Astrocyte (in vitro differentiated cells and primary cell): ENCODE measurements at regions not wholly inside any gene's neighbourhood (a gene's known extent, or its start where the extent isn't known, plus 50 kb on each side); places are given as distances from the start of the nearest gene placed in this dataset.

ENCODE experiments used
- DNase-seq: peaks from one replicate; pipeline ENCODE4 v3.0.0-alpha.2; 2010; ENCODE audit warnings: low read depth
- FAIRE-seq: peaks from 2 replicates; lab custom pipeline; 2011; peaks lifted over from hg19 to GRCh38; lab: Jason Lieb, UNC
- H2AFZ ChIP-seq: 2 replicates; pipeline ENCODE4 v1.6.0; 2012; ENCODE audit warnings: low read depth, low read length, inconsistent platforms
- H3K27ac ChIP-seq: 2 replicates; pipeline ENCODE4 v1.5.1; 2011; ENCODE audit warnings: low read depth, low read length, inconsistent platforms
- H3K27me3 ChIP-seq: 2 replicates; pipeline ENCODE4 v1.6.0; 2011; ENCODE audit warnings: low read length, inconsistent platforms; ENCODE audit not compliant: insufficient read depth
- H3K36me3 ChIP-seq: 2 replicates; pipeline ENCODE4 v1.5.1; 2011; ENCODE audit warnings: low read length, inconsistent platforms; ENCODE audit not compliant: insufficient read depth
- H3K4me1 ChIP-seq: 2 replicates; pipeline ENCODE4 v1.5.1; 2011; ENCODE audit warnings: low read length, inconsistent platforms; ENCODE audit not compliant: insufficient read depth
- H3K4me2 ChIP-seq: 2 replicates; pipeline ENCODE4 v1.6.0; 2012; ENCODE audit warnings: low read length, inconsistent platforms
- H3K4me3 ChIP-seq: 2 replicates; pipeline ENCODE4 v1.5.1; 2011; ENCODE audit warnings: low read depth, mild to moderate bottlenecking, low read length, inconsistent platforms; ENCODE audit not compliant: insufficient read depth
- H3K79me2 ChIP-seq: 2 replicates; pipeline ENCODE4 v1.6.0; 2012; ENCODE audit warnings: mild to moderate bottlenecking, low read length, inconsistent platforms; ENCODE audit not compliant: insufficient read depth
- H3K9ac ChIP-seq: 2 replicates; pipeline ENCODE4 v1.6.0; 2012; ENCODE audit warnings: mild to moderate bottlenecking, low read length, inconsistent platforms
- H3K9me3 ChIP-seq: 2 replicates; pipeline ENCODE4 v1.5.1; 2012; ENCODE audit warnings: low read depth, mild to moderate bottlenecking, low read length, inconsistent platforms; ENCODE audit not compliant: insufficient read depth
- H4K20me1 ChIP-seq: 2 replicates; pipeline ENCODE4 v1.6.0; 2012; ENCODE audit warnings: low read length, inconsistent platforms; ENCODE audit not compliant: insufficient read depth
- H3K27ac Mint-ChIP-seq: one replicate; pipeline ENCODE4 v1.8.0; 2021; ENCODE audit warnings: mild to moderate bottlenecking, mixed read lengths; ENCODE audit not compliant: unreplicated experiment
- H3K27me3 Mint-ChIP-seq: one replicate; pipeline ENCODE4 v1.8.0; 2021; ENCODE audit warnings: low read depth, mixed read lengths; ENCODE audit not compliant: unreplicated experiment
- H3K36me3 Mint-ChIP-seq: one replicate; pipeline ENCODE4 v1.8.0; 2021; ENCODE audit warnings: low read depth, mixed read lengths; ENCODE audit not compliant: unreplicated experiment
- H3K4me1 Mint-ChIP-seq: one replicate; pipeline ENCODE4 v1.8.0; 2021; ENCODE audit warnings: low read depth, mixed read lengths; ENCODE audit not compliant: unreplicated experiment
- H3K4me3 Mint-ChIP-seq: one replicate; pipeline ENCODE4 v1.8.0; 2021; ENCODE audit warnings: mild to moderate bottlenecking, moderate library complexity, mixed read lengths; ENCODE audit not compliant: unreplicated experiment
- H3K9me3 Mint-ChIP-seq: one replicate; pipeline ENCODE4 v1.8.0; 2021; ENCODE audit warnings: mild to moderate bottlenecking, mixed read lengths; ENCODE audit not compliant: unreplicated experiment
- CTCF ChIP-seq: IDR thresholded peaks from 2 replicates; pipeline ENCODE4 v1.5.1; 2011; ENCODE audit warnings: low read depth, mild to moderate bottlenecking, inconsistent platforms, low read length, moderate library complexity; ENCODE audit not compliant: insufficient read depth
- EZH2 ChIP-seq: IDR thresholded peaks from 2 replicates; pipeline ENCODE4 v1.6.1; 2012; ENCODE audit warnings: mild to moderate bottlenecking, low read length, inconsistent platforms; ENCODE audit not compliant: insufficient read depth

GRCh38 chr12:4174417-4174816 is 99.1 kb upstream of the CCND2 start:
- peaks cover 23% of the 10 kb centered on the region for H3K4me1 Mint-ChIP-seq
- FAIRE-seq, result no peak

GRCh38 chr12:4172999-4173398 is 100.6 kb upstream of the CCND2 start:
- peak overlapping the region; percentile 44 for H3K4me2 ChIP-seq
- Mint-ChIP-seq H3K9me3 (peaks cover 2% of the 10 kb centered on the region), H3K4me3 (no peak overlapping the region), H3K27ac (peak overlapping the region; percentile 50), H3K4me1 (peaks cover 25% of the 10 kb centered on the region), H3K27me3 (no peaks in the 10 kb centered on the region), H3K36me3 (no peaks in the 10 kb centered on the region)
- H4K20me1 ChIP-seq, result no peaks in the 10 kb centered on the region
- DNase-seq, result peak; percentile 4
- no peaks in the 10 kb centered on the region for H3K27me3 ChIP-seq
- no peak for FAIRE-seq
- no peaks in the 10 kb centered on the region for H3K36me3 ChIP-seq
- H3K79me2 ChIP-seq, result no peaks in the 10 kb centered on the region
- no peak overlapping the region for H3K27ac ChIP-seq
- no peaks in the 10 kb centered on the region for H3K9me3 ChIP-seq
- no peak overlapping the region for H3K9ac ChIP-seq
- TF ChIP-seq CTCF (no peak), EZH2 (no peak)
- no peak overlapping the region for H2AFZ ChIP-seq
- H3K4me3 ChIP-seq, result no peak overlapping the region
- no peaks in the 10 kb centered on the region for H3K4me1 ChIP-seq

More at GRCh38 chr12:4174417-4174816, 99.1 kb upstream of the CCND2 start:
- Histone ChIP-seq H3K4me3 (no peak overlapping the region), H2AFZ (no peak overlapping the region), H3K27me3 (no peaks in the 10 kb centered on the region), H3K4me2 (no peak overlapping the region), H3K36me3 (no peaks in the 10 kb centered on the region), H4K20me1 (no peaks in the 10 kb centered on the region), H3K79me2 (no peaks in the 10 kb centered on the region), H3K9me3 (no peaks in the 10 kb centered on the region), H3K9ac (no peak overlapping the region), H3K27ac (no peak overlapping the region), H3K4me1 (no peaks in the 10 kb centered on the region)
- H3K9me3 Mint-ChIP-seq, result peaks cover 2% of the 10 kb centered on the region
- DNase-seq, result no peak
- H3K27ac Mint-ChIP-seq, result no peak overlapping the region
- TF ChIP-seq EZH2 (no peak), CTCF (no peak)
- H3K36me3 Mint-ChIP-seq, result no peaks in the 10 kb centered on the region
- no peak overlapping the region for H3K4me3 Mint-ChIP-seq
- no peaks in the 10 kb centered on the region for H3K27me3 Mint-ChIP-seq

GRCh38 chr12:4171742-4172141 is 101.8 kb upstream of the CCND2 start:
- Histone ChIP-seq H3K27me3 (no peaks in the 10 kb centered on the region), H2AFZ (no peak overlapping the region), H3K4me3 (no peak overlapping the region), H3K9me3 (no peaks in the 10 kb centered on the region), H4K20me1 (no peaks in the 10 kb centered on the region), H3K9ac (no peak overlapping the region), H3K79me2 (no peaks in the 10 kb centered on the region), H3K36me3 (no peaks in the 10 kb centered on the region), H3K4me2 (no peak overlapping the region), H3K27ac (no peak overlapping the region), H3K4me1 (no peaks in the 10 kb centered on the region)
- peaks cover 25% of the 10 kb centered on the region for H3K4me1 Mint-ChIP-seq
- H3K9me3 Mint-ChIP-seq, result peaks cover 2% of the 10 kb centered on the region
- H3K27me3 Mint-ChIP-seq, result no peaks in the 10 kb centered on the region
- no peak for DNase-seq
- FAIRE-seq, result no peak
- no peak overlapping the region for H3K27ac Mint-ChIP-seq
- no peaks in the 10 kb centered on the region for H3K36me3 Mint-ChIP-seq
- TF ChIP-seq CTCF, result no peak
- no peak for TF ChIP-seq EZH2
- H3K4me3 Mint-ChIP-seq, result no peak overlapping the region
